ENCODE measurements at regions not wholly inside any gene's neighbourhood (a gene's known extent, or its start where the extent isn't known, plus 50 kb on each side); places are given as distances from the start of the nearest gene placed in this dataset.
"Not testable (repeated sequence)": the region's sequence is repeated elsewhere in the genome, so short reads cannot be mapped to it uniquely, and the experiment has no call there.

DNA sequence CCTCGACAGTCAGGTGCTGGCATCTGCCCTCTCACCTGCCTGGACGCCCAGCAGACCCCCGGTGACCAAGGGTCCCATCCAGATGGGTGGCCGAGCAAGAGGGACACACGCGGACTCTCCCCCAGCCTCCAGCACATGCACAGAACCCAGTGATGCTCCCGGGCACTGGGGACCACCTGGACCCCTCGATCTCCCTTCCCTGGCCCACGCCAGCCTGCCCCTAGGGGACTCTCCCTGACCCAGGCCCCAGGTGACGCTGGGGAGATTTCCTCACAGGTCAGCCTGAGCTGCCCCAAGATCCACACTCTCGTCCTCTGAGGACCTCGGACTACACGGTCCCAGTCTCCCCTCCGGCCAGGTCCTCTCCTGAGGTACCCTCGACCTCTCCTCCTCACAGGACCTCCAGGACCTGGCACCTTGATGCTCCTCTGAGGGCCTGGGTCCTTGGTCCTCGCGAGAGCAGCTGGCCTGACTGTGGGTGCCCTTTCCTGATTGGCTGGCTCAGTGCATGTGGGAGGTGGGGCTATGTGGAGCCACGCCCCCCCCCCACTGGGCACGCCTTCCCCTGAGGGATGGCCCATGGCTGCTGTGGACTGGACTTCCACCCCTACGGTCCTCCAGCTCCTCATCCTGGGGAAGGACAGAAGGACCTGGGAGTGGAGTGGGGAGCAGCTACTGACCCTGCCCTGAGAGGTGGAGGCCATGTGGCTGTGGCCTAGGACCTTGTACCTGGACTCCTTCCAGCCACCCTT lies 69.0 kb downstream of the PNMA6F start:
- TF ChIP-seq ZNF274 (IDR thresholded peaks at IDR 0.05; ENCODE audit: low read depth, low read length); YY1 (IDR thresholded peaks at IDR 0.05; ENCODE audit: insufficient read depth, insufficient read length); SUZ12 (IDR thresholded peaks at IDR 0.05; ENCODE audit: extremely low read depth, insufficient read depth, insufficient read length): not testable (repeated sequence)

All from NT2/D1 (cell line).